Endothelial cell of umbilical vein (primary cell): ENCODE measurements at regions not wholly inside any gene's neighbourhood (a gene's known extent, or its start where the extent isn't known, plus 50 kb on each side); places are given as distances from the start of the nearest gene placed in this dataset.

Experiments used
- CTCF ChIP-seq, 2 donors: IDR thresholded peaks; 1 replicate in 1 of 2; 2 replicates in 1 of 2; pipeline ENCODE4 v1.5.1; 2011; ENCODE audit warnings: low read length in 2 of 2, mild to moderate bottlenecking in 2 of 2, moderate library complexity in 2 of 2, control low read depth in 1 of 2, inconsistent platforms in 1 of 2, low read depth in 1 of 2; ENCODE audit not compliant: insufficient read depth in 1 of 2; ENCODE audit errors: extremely low read depth in 1 of 2
- EZH2 ChIP-seq: IDR thresholded peaks from 2 replicates; pipeline ENCODE4 v1.6.1; 2012; ENCODE audit warnings: borderline replicate concordance, low read depth, mild to moderate bottlenecking, moderate library complexity, low read length, inconsistent platforms; ENCODE audit not compliant: severe bottlenecking
- JUN ChIP-seq: IDR thresholded peaks from 2 replicates; pipeline ENCODE4 v1.6.1; 2011; ENCODE audit warnings: borderline replicate concordance, low read depth; ENCODE audit not compliant: insufficient read length, insufficient read depth
- MAX ChIP-seq: IDR thresholded peaks from 2 replicates; pipeline ENCODE4 v1.6.1; 2011; ENCODE audit not compliant: insufficient read depth, insufficient read length
- MYC ChIP-seq: IDR thresholded peaks from one replicate; pipeline ENCODE4 v1.6.1; 2011; ENCODE audit warnings: mild to moderate bottlenecking, low read depth, low read length
- POLR2A ChIP-seq: IDR thresholded peaks from 2 replicates; pipeline ENCODE4 v1.6.1; 2012; ENCODE audit warnings: low read depth, mild to moderate bottlenecking, control low read depth, low read length
- POLR2AphosphoS5 ChIP-seq: IDR thresholded peaks from 2 replicates; pipeline ENCODE4 v1.6.1; 2012; ENCODE audit warnings: low read depth, mild to moderate bottlenecking, control low read depth, low read length, moderate library complexity; ENCODE audit not compliant: insufficient read depth

- no peak for TF ChIP-seq JUN
- TF ChIP-seq CTCF (IDR thresholded peaks at IDR 0.05; ENCODE audit: extremely low read depth in 1 of 2, insufficient read depth in 1 of 2, low read depth in 1 of 2, low read length in 2 of 2) = no peak
- TF ChIP-seq EZH2 = no peak
- TF ChIP-seq POLR2AphosphoS5 = no peak
- no peak for TF ChIP-seq POLR2A
- TF ChIP-seq MAX = no peak
- no peak for TF ChIP-seq MYC
These were observed 144.3 kb downstream of the PXDC1 start for GRCh38 chr6:3607171-3607570.
